SH-SY5Y (cell line): ENCODE measurements at regions not wholly inside any gene's neighbourhood (a gene's known extent, or its start where the extent isn't known, plus 50 kb on each side); places are given as distances from the start of the nearest gene placed in this dataset.
A peak's percentile ranks its signal among the peaks of the same experiment; 100 is the strongest.

Experiments used
- GATA2 ChIP-seq: IDR thresholded peaks from 2 replicates; pipeline ENCODE4 v1.6.1; 2011; ENCODE audit warnings: mild to moderate bottlenecking, low read depth, low read length
- GATA3 ChIP-seq: IDR thresholded peaks from 2 replicates; pipeline ENCODE4 v1.6.1; 2011; ENCODE audit warnings: low read depth, mild to moderate bottlenecking, low read length, moderate library complexity

DNA sequence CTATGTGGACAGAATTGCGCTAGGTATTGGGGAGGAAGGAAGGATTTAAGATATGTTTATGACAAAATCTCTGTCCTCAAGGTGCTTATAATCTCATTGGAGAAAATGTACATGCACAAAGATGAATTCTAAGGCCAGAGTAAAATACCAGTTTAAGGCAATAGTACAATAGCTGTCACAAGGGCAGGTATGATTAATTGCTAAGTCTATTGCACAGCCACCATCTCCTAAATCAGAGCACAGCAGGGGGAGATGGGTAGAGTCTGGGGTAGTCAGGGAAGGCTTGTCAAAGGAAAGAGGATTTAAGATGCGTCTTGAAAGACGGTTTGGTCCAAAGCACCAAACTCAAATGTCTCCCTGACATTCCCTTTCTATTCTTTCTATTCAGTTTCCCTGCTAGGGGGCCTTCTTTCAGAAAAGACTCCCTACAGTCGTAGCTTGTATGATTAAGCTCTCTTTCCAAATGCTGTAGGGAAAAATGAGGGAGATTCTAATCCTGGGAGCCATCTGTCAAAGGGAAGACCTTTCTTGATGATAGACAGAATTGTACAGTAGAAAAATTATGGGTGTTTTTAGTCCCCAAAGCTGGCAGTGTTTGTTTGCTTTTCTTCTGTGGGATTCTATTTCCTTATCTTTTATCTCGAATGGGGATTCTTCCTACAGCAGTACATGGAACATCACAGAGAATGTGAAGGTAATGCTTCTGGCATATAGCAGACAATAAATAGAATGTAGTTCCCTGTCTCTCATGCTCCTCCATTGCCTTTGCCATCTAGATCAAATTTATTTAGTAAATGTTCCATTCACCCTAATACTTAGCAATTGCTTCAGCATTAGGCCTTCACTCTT lies 107.6 kb upstream of the NFIA start:
- TF ChIP-seq GATA3 = peak; percentile 73
- peak; percentile 85 for TF ChIP-seq GATA2
